HEK293 (cell line): ENCODE measurements at regions not wholly inside any gene's neighbourhood (a gene's known extent, or its start where the extent isn't known, plus 50 kb on each side); places are given as distances from the start of the nearest gene placed in this dataset.

ENCODE experiments used
- TRIM28 ChIP-seq: IDR thresholded peaks from 2 replicates; pipeline ENCODE4 v1.6.1; 2011; ENCODE audit warnings: low read length, control low read depth, borderline replicate concordance
- ZBTB49 ChIP-seq: fragments of 450-650 bp; formaldehyde crosslinking; IDR thresholded peaks from 2 replicates; pipeline ENCODE4 v1.5.1; 2016; ENCODE audit warnings: missing biosample characterization, missing genetic modification characterization, low read depth
- ZFHX2 ChIP-seq: fragments of 450-650 bp; formaldehyde crosslinking; conservative IDR thresholded peaks from 2 replicates; pipeline ENCODE4 v1.5.1; 2016; ENCODE audit warnings: missing biosample characterization, missing genetic modification characterization
- ZNF10 ChIP-seq: fragments of 450-650 bp; formaldehyde crosslinking; IDR thresholded peaks from 2 replicates; pipeline ENCODE4 v1.5.1; 2017; ENCODE audit warnings: missing biosample characterization, missing genetic modification characterization
- ZNF248 ChIP-seq: fragments of 450-650 bp; formaldehyde crosslinking; IDR thresholded peaks from 2 replicates; pipeline ENCODE4 v1.5.1; 2017; ENCODE audit warnings: missing biosample characterization, missing genetic modification characterization
- ZNF324 ChIP-seq: fragments of 450-650 bp; formaldehyde crosslinking; IDR thresholded peaks from 2 replicates; pipeline ENCODE4 v1.5.1; 2016; ENCODE audit warnings: missing biosample characterization, missing genetic modification characterization
- ZNF423 ChIP-seq: fragments of 450-650 bp; formaldehyde crosslinking; IDR thresholded peaks from 2 replicates; pipeline ENCODE4 v1.5.1; 2016; ENCODE audit warnings: missing biosample characterization, missing genetic modification characterization
- TF ChIP-seq, protein P1 (sequence below): fragments of 450-650 bp; formaldehyde crosslinking; IDR thresholded peaks from 2 replicates; pipeline ENCODE4 v1.5.1; 2016; ENCODE audit warnings: missing biosample characterization, missing genetic modification characterization
- TF ChIP-seq, protein P2 (sequence below): fragments of 450-650 bp; formaldehyde crosslinking; IDR thresholded peaks from 2 replicates; pipeline ENCODE4 v1.5.1; 2016; ENCODE audit warnings: missing biosample characterization, missing genetic modification characterization

DNA sequence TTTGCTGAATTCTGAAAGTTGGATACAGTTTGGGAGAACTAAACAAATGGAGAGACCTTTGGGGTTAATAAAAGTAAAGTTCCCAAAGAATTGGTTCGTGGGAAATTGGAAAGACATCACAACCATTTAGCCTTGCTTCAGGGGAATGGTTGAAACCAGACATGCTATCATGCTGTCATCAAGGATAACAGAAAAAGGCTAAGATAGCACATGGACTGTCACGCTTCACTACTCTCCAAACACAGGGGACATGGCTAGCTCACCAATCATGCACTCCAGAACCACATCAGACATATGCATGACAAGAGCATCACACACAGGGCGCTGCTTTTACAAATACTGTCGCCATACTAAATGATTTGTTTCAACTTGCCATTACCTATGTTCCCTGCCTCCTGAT is 671.7 kb upstream of the ROBO1 start:
- TF ChIP-seq ZNF324 (tag by site-specific recombination) (no peak), ZFHX2 (no peak), ZNF248 (no peak), TRIM28 (no peak), ZNF10 (tag by site-specific recombination) (no peak), ZNF423 (tag by site-specific recombination) (no peak), ZBTB49 (tag by site-specific recombination) (no peak)
- TF ChIP-seq, protein P1, sequence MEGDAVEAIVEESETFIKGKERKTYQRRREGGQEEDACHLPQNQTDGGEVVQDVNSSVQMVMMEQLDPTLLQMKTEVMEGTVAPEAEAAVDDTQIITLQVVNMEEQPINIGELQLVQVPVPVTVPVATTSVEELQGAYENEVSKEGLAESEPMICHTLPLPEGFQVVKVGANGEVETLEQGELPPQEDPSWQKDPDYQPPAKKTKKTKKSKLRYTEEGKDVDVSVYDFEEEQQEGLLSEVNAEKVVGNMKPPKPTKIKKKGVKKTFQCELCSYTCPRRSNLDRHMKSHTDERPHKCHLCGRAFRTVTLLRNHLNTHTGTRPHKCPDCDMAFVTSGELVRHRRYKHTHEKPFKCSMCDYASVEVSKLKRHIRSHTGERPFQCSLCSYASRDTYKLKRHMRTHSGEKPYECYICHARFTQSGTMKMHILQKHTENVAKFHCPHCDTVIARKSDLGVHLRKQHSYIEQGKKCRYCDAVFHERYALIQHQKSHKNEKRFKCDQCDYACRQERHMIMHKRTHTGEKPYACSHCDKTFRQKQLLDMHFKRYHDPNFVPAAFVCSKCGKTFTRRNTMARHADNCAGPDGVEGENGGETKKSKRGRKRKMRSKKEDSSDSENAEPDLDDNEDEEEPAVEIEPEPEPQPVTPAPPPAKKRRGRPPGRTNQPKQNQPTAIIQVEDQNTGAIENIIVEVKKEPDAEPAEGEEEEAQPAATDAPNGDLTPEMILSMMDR: no peak
- TF ChIP-seq, protein P2, sequence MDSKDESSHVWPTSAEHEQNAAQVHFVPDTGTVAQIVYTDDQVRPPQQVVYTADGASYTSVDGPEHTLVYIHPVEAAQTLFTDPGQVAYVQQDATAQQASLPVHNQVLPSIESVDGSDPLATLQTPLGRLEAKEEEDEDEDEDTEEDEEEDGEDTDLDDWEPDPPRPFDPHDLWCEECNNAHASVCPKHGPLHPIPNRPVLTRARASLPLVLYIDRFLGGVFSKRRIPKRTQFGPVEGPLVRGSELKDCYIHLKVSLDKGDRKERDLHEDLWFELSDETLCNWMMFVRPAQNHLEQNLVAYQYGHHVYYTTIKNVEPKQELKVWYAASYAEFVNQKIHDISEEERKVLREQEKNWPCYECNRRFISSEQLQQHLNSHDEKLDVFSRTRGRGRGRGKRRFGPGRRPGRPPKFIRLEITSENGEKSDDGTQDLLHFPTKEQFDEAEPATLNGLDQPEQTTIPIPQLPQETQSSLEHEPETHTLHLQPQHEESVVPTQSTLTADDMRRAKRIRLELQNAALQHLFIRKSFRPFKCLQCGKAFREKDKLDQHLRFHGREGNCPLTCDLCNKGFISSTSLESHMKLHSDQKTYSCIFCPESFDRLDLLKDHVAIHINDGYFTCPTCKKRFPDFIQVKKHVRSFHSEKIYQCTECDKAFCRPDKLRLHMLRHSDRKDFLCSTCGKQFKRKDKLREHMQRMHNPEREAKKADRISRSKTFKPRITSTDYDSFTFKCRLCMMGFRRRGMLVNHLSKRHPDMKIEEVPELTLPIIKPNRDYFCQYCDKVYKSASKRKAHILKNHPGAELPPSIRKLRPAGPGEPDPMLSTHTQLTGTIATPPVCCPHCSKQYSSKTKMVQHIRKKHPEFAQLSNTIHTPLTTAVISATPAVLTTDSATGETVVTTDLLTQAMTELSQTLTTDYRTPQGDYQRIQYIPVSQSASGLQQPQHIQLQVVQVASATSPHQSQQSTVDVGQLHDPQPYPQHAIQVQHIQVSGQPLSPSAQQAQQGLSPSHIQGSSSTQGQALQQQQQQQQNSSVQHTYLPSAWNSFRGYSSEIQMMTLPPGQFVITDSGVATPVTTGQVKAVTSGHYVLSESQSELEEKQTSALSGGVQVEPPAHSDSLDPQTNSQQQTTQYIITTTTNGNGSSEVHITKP (tag by site-specific recombination): no peak
